Panc1 (cell line): ENCODE measurements at regions not wholly inside any gene's neighbourhood (a gene's known extent, or its start where the extent isn't known, plus 50 kb on each side); places are given as distances from the start of the nearest gene placed in this dataset.

ENCODE experiments used
- ATAC-seq: fragments of 200-7000 bp; cut with Tn5 transposase; 2 replicates; pipeline ENCODE4 v1.9.1; 2020; ENCODE audit warnings: mild to moderate bottlenecking, moderate library complexity
- BruUV-seq: library from RNA; stranded (reverse); fragments of 400-500 nt; replicated peaks from 2 replicates; lab custom pipeline; 2021; lab: Mats Ljungman, UMichigan
- CTCF ChIA-PET: fragments of 300-600 bp; sonication (Branson Sonifier 250); formaldehyde crosslinking; loops from one replicate; lab custom pipeline; 2022; ENCODE audit warnings: antibody characterized with exemption; lab: Charles Lee
- POLR2A ChIA-PET: fragments of 300-600 bp; sonication (Branson Sonifier 250); formaldehyde crosslinking; loops from one replicate; lab custom pipeline; 2022; ENCODE audit warnings: antibody characterized with exemption; lab: Charles Lee
- DNase-seq: peaks from one replicate; pipeline ENCODE4 v3.0.0-alpha.2; 2010; ENCODE audit warnings: low read depth, low spot score
- H3K27ac ChIP-seq: 2 replicates; pipeline ENCODE4 v1.5.1; 2011; ENCODE audit warnings: mild to moderate bottlenecking, low read length, inconsistent platforms
- H3K27me3 ChIP-seq: fragments of 200-500 bp; sonication (Bioruptor generic); 2 replicates; pipeline ENCODE4 v1.6.0; 2014; ENCODE audit warnings: low read length, inconsistent platforms; ENCODE audit not compliant: control insufficient read depth, insufficient read depth
- H3K36me3 ChIP-seq: fragments of 200-500 bp; sonication (Bioruptor generic); 2 replicates; pipeline ENCODE4 v1.5.1; 2014; ENCODE audit warnings: inconsistent platforms, mild to moderate bottlenecking, low read length, moderate library complexity; ENCODE audit not compliant: control insufficient read depth, insufficient read depth
- H3K4me1 ChIP-seq: 2 replicates; pipeline ENCODE4 v1.5.1; 2011; ENCODE audit warnings: inconsistent platforms, mild to moderate bottlenecking, low read length, moderate library complexity; ENCODE audit not compliant: control insufficient read depth, insufficient read depth
- H3K4me3 ChIP-seq, 2 experiments: 2 replicates each; pipeline ENCODE4 v1.5.1; 2011 to 2012; ENCODE audit warnings: low read depth in 2 of 2, low read length in 2 of 2, mild to moderate bottlenecking in 2 of 2, inconsistent platforms in 1 of 2, moderate library complexity in 1 of 2
- H3K9me3 ChIP-seq: fragments of 200-500 bp; sonication (Bioruptor generic); 2 replicates; pipeline ENCODE4 v1.5.1; 2014; ENCODE audit warnings: low read depth, mild to moderate bottlenecking, inconsistent platforms, low read length, moderate library complexity; ENCODE audit not compliant: control insufficient read depth, insufficient read depth
- POLR2AphosphoS5 ChIP-seq: IDR thresholded peaks from 2 replicates; pipeline ENCODE4 v1.6.1; 2012; ENCODE audit warnings: mild to moderate bottlenecking, low read depth, low read length, moderate library complexity
- SIN3A ChIP-seq: IDR thresholded peaks from 2 replicates; pipeline ENCODE4 v1.6.1; 2012; ENCODE audit warnings: low read depth, mild to moderate bottlenecking, low read length, moderate library complexity, borderline replicate concordance; ENCODE audit not compliant: insufficient read depth
- TCF7L2 ChIP-seq: IDR thresholded peaks from 2 replicates; pipeline ENCODE4 v1.6.1; 2011; ENCODE audit warnings: mild to moderate bottlenecking, low read depth, low read length, inconsistent platforms
- in situ Hi-C: cut with HindIII; loops from 2 replicates; pipeline ENCODE4 v1.10.0; 2016; ENCODE audit warnings: low sequenced_read_pairs, low pct_unique_long_range_greater_than_20kb
- intact Hi-C: fragments of 100-400 bp; cut with micrococcal nuclease; formaldehyde crosslinking; loops from one replicate; pipeline ENCODE4 v1.10.0; 2022; ENCODE audit not compliant: unreplicated experiment
- TF ChIP-seq, protein P1 (sequence below), 2 experiments: IDR thresholded peaks; 2 replicates each; pipeline ENCODE4 v1.6.1; 2011 to 2012; ENCODE audit warnings: low read depth in 2 of 2, control low read depth in 1 of 2, low read length in 1 of 2, mild to moderate bottlenecking in 1 of 2, moderate library complexity in 1 of 2; ENCODE audit not compliant: insufficient read depth in 1 of 2
- TF ChIP-seq, protein P2 (sequence below): fragments of 450-650 bp; IDR thresholded peaks from 2 replicates; pipeline ENCODE4 v1.5.1; 2017; ENCODE audit warnings: mild to moderate bottlenecking

DNA sequence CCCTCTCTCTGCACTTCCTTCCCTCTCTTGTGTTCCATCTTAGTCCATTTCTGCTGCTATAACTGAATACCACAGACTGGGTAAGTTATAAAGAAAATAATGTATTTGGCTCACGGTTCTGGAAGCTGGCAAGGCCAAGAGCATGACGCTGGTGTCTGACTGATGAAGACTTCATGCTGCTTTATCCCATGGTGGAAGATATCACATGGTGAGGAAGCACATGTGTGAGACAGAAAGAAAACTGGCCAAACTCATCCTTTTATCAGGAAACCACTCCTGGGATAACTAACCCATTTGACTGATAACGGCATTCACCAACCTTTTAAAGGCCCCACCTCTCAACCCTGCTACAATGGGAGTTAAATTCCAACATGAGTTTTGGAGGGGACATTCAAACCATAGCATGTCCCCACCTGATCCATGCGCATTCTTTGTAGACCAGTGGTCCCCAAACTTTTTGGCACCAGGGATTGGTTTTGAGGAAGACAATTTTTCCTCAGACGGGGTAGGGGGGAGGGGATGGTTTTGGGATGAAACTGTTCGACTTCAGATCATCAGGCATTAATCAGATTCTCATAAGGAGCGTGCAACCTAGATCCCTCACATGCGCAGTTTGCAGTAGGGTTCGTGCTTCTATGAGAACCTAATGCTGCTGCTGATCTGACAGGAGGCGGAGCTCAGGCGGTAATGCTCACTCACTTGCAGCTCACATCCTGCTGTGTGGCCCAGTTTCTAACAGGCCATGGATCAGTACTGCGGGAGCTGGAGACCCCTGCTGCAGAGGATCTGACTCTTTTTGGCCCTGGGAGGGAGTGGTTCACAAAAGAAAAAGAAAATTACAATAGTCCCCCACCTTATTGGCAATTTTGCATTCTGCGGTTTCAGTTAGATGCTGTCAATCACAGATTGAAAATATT, 61.6 kb upstream of the SMOX start:
- POLR2A ChIA-PET: no interaction called here
- CTCF ChIA-PET: no interaction called here

DNA sequence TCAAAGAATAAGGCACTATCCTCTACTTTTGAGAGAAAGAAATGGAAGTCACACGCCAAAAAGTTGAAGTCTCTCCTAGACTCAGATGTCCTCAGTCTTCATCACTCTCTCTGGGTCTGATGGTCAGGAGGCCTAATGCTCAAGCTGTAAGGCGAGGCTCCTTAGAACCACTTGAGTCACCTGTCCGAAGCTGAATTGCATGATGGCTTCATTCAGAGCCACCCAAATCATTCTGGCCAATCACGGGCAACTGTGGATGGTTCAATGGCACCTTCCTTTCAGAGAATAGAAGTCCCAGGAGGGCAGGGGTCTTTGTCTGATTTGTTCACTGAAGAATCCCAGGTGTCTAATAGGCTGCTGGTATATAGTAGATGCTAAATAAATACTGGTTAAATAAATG, 63.9 kb upstream of the SMOX start:
- ATAC-seq: no peak
- Histone ChIP-seq H3K4me3 (no peak overlapping the region), H3K9me3 (no peaks in the 10 kb centered on the region), H3K27me3 (no peaks in the 10 kb centered on the region), H3K27ac (peak overlapping the region; percentile 89), H3K36me3 (no peaks in the 10 kb centered on the region), H3K4me1 (peaks cover 8% of the 10 kb centered on the region)
- POLR2A ChIA-PET: no interaction called here
- BruUV-seq: no TSS peak
- in situ Hi-C loops: no loop called here
- intact Hi-C loops: loop anchor here (2.0 to 5.0 kb wide), 2 partner anchors 70 to 192 kb away; partner anchors contain the start of gene RNF24
- TF ChIP-seq, protein P1, sequence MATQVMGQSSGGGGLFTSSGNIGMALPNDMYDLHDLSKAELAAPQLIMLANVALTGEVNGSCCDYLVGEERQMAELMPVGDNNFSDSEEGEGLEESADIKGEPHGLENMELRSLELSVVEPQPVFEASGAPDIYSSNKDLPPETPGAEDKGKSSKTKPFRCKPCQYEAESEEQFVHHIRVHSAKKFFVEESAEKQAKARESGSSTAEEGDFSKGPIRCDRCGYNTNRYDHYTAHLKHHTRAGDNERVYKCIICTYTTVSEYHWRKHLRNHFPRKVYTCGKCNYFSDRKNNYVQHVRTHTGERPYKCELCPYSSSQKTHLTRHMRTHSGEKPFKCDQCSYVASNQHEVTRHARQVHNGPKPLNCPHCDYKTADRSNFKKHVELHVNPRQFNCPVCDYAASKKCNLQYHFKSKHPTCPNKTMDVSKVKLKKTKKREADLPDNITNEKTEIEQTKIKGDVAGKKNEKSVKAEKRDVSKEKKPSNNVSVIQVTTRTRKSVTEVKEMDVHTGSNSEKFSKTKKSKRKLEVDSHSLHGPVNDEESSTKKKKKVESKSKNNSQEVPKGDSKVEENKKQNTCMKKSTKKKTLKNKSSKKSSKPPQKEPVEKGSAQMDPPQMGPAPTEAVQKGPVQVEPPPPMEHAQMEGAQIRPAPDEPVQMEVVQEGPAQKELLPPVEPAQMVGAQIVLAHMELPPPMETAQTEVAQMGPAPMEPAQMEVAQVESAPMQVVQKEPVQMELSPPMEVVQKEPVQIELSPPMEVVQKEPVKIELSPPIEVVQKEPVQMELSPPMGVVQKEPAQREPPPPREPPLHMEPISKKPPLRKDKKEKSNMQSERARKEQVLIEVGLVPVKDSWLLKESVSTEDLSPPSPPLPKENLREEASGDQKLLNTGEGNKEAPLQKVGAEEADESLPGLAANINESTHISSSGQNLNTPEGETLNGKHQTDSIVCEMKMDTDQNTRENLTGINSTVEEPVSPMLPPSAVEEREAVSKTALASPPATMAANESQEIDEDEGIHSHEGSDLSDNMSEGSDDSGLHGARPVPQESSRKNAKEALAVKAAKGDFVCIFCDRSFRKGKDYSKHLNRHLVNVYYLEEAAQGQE (IDR thresholded peaks at IDR 0.05; ENCODE audit: insufficient read depth in 1 of 2, low read depth in 2 of 2, low read length in 1 of 2): no peak
- TF ChIP-seq, protein P2, sequence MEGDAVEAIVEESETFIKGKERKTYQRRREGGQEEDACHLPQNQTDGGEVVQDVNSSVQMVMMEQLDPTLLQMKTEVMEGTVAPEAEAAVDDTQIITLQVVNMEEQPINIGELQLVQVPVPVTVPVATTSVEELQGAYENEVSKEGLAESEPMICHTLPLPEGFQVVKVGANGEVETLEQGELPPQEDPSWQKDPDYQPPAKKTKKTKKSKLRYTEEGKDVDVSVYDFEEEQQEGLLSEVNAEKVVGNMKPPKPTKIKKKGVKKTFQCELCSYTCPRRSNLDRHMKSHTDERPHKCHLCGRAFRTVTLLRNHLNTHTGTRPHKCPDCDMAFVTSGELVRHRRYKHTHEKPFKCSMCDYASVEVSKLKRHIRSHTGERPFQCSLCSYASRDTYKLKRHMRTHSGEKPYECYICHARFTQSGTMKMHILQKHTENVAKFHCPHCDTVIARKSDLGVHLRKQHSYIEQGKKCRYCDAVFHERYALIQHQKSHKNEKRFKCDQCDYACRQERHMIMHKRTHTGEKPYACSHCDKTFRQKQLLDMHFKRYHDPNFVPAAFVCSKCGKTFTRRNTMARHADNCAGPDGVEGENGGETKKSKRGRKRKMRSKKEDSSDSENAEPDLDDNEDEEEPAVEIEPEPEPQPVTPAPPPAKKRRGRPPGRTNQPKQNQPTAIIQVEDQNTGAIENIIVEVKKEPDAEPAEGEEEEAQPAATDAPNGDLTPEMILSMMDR: no peak
- no peak for TF ChIP-seq SIN3A
- no peak for TF ChIP-seq TCF7L2
- TF ChIP-seq POLR2AphosphoS5: no peak
- CTCF ChIA-PET: interaction anchor here (0.6 to 1.3 kb wide), 4 partner anchors 71 to 157 kb away, joined by 3 to 10 read pairs (median 4); no protein-coding TSS in a partner anchor
- no peak for DNase-seq

More for the DNA sequence above, 61.6 kb upstream of the SMOX start:
- no peak for ATAC-seq
- TF ChIP-seq POLR2AphosphoS5 (no peak), TCF7L2 (no peak), SIN3A (no peak)
- TF ChIP-seq, protein P1 (IDR thresholded peaks at IDR 0.05; ENCODE audit: insufficient read depth in 1 of 2, low read depth in 2 of 2, low read length in 1 of 2): no peak
- TF ChIP-seq, protein P2: no peak
- Histone ChIP-seq H3K27ac (no peak overlapping the region), H3K27me3 (no peaks in the 10 kb centered on the region), H3K4me1 (peaks cover 8% of the 10 kb centered on the region), H3K36me3 (no peaks in the 10 kb centered on the region), H3K9me3 (no peaks in the 10 kb centered on the region), H3K4me3 (no peak overlapping the region)
- no TSS peak for BruUV-seq
- intact Hi-C loops: loop anchor here (5.0 kb wide), 1 partner anchor 195 kb away; no protein-coding TSS in a partner anchor
- DNase-seq: no peak
- in situ Hi-C loops: no loop called here
